PC-3 (cell line): ENCODE measurements at regions not wholly inside any gene's neighbourhood (a gene's known extent, or its start where the extent isn't known, plus 50 kb on each side); places are given as distances from the start of the nearest gene placed in this dataset.

Source experiments
- EZH2 ChIP-seq: fragments of 300-600 bp; sonication (generic); IDR thresholded peaks from one replicate; pipeline ENCODE4 v1.6.1; 2017; ENCODE audit warnings: antibody characterized with exemption, mild to moderate bottlenecking, low read length; ENCODE audit not compliant: unreplicated experiment
- EZH2phosphoT487 ChIP-seq: fragments of 300-600 bp; sonication (generic); IDR thresholded peaks from 2 replicates; pipeline ENCODE4 v1.6.1; 2018; ENCODE audit warnings: mild to moderate bottlenecking, antibody characterized with exemption, low read length, borderline replicate concordance
- TF ChIP-seq, protein P1 (sequence below): fragments of 300-600 bp; sonication (generic); conservative IDR thresholded peaks from 2 replicates; pipeline ENCODE4 v1.5.1; 2017; ENCODE audit warnings: antibody characterized with exemption, low read depth, mild to moderate bottlenecking, low read length

- TF ChIP-seq, protein P1, sequence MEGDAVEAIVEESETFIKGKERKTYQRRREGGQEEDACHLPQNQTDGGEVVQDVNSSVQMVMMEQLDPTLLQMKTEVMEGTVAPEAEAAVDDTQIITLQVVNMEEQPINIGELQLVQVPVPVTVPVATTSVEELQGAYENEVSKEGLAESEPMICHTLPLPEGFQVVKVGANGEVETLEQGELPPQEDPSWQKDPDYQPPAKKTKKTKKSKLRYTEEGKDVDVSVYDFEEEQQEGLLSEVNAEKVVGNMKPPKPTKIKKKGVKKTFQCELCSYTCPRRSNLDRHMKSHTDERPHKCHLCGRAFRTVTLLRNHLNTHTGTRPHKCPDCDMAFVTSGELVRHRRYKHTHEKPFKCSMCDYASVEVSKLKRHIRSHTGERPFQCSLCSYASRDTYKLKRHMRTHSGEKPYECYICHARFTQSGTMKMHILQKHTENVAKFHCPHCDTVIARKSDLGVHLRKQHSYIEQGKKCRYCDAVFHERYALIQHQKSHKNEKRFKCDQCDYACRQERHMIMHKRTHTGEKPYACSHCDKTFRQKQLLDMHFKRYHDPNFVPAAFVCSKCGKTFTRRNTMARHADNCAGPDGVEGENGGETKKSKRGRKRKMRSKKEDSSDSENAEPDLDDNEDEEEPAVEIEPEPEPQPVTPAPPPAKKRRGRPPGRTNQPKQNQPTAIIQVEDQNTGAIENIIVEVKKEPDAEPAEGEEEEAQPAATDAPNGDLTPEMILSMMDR = no peak
- TF ChIP-seq EZH2phosphoT487 (no peak), EZH2 (no peak)
Observed at GRCh38 chr9:3047912-3048311, 204.0 kb upstream of the PUM3 start.
